GM12874 (cell line): ENCODE measurements at regions not wholly inside any gene's neighbourhood (a gene's known extent, or its start where the extent isn't known, plus 50 kb on each side); places are given as distances from the start of the nearest gene placed in this dataset.

ENCODE experiments used
- CTCF ChIP-seq: IDR thresholded peaks from 2 replicates; pipeline ENCODE4 v1.5.1; 2011; ENCODE audit warnings: low read depth, mild to moderate bottlenecking, control low read depth, low read length, moderate library complexity; ENCODE audit not compliant: insufficient read depth

- no peak for TF ChIP-seq CTCF
These were observed 320.7 kb downstream of the ZNF621 start for GRCh38 chr3:40845447-40845846.

GRCh38 chr3:40845916-40846315 is 321.2 kb downstream of the ZNF621 start:
- TF ChIP-seq CTCF = no peak

- no peak for TF ChIP-seq CTCF
These were observed 321.7 kb downstream of the ZNF621 start for GRCh38 chr3:40846451-40846850.

GRCh38 chr3:40847551-40847992 is 322.8 kb downstream of the ZNF621 start:
- no peak for TF ChIP-seq CTCF

GRCh38 chr3:40848421-40848820 is 323.7 kb downstream of the ZNF621 start:
- TF ChIP-seq CTCF = no peak

GRCh38 chr3:40850861-40851260 is 326.1 kb downstream of the ZNF621 start:
- TF ChIP-seq CTCF = no peak

GRCh38 chr3:40851836-40852235 is 327.1 kb downstream of the ZNF621 start:
- TF ChIP-seq CTCF = no peak

GRCh38 chr3:40852712-40853111 is 328.0 kb downstream of the ZNF621 start:
- no peak for TF ChIP-seq CTCF
